Lower lobe of right lung (tissue), 2 donors: ENCODE measurements at regions not wholly inside any gene's neighbourhood (a gene's known extent, or its start where the extent isn't known, plus 50 kb on each side); places are given as distances from the start of the nearest gene placed in this dataset.

Experiments used
- ATAC-seq, 2 donors: fragments of 200-7000 bp; cut with Tn5 transposase; one replicate each; pipeline ENCODE4 v1.9.1; 2020 to 2022; ENCODE audit warnings: mild to moderate bottlenecking in 2 of 2, moderate library complexity in 2 of 2
- DNase-seq: peaks from one replicate; pipeline ENCODE4 v3.0.0-alpha.2; 2020
- H3K27ac ChIP-seq: fragments of 200-600 bp; one replicate; pipeline ENCODE4 v1.8.0; 2022
- H3K27me3 ChIP-seq: fragments of 200-600 bp; one replicate; pipeline ENCODE4 v1.8.0; 2022; ENCODE audit warnings: low read depth
- H3K36me3 ChIP-seq: fragments of 200-600 bp; one replicate; pipeline ENCODE4 v1.8.0; 2022; ENCODE audit warnings: mild to moderate bottlenecking
- H3K4me1 ChIP-seq: fragments of 200-600 bp; one replicate; pipeline ENCODE4 v1.8.0; 2022
- H3K4me3 ChIP-seq: fragments of 200-600 bp; one replicate; pipeline ENCODE4 v1.8.0; 2022; ENCODE audit warnings: mild to moderate bottlenecking
- H3K9me3 ChIP-seq: fragments of 200-600 bp; one replicate; pipeline ENCODE4 v1.8.0; 2022
- CTCF ChIP-seq: fragments of 200-600 bp; IDR thresholded peaks from one replicate; pipeline ENCODE4 v1.8.0; 2022; ENCODE audit warnings: antibody characterized with exemption, mild to moderate bottlenecking
- intact Hi-C: fragments of 100-400 bp; cut with DNase I; formaldehyde crosslinking; loops from one replicate; pipeline ENCODE4 v1.11.0; 2022
- donor health status: DM: no; HTN: yes; CAD: no; lungs with severe emphysema.

GRCh38 chr3:59473636-59474035, 423.8 kb upstream of the CFAP20DC start:
- no peak for DNase-seq
- ATAC-seq = no peak
- Histone ChIP-seq H3K9me3 (no peaks in the 10 kb centered on the region), H3K27me3 (no peaks in the 10 kb centered on the region), H3K4me1 (no peaks in the 10 kb centered on the region), H3K4me3 (no peak overlapping the region), H3K27ac (no peak overlapping the region), H3K36me3 (no peaks in the 10 kb centered on the region)
- no peak for TF ChIP-seq CTCF
- intact Hi-C loops = no loop called here

GRCh38 chr3:59472541-59472940, 422.7 kb upstream of the CFAP20DC start:
- Histone ChIP-seq H3K27ac (no peak overlapping the region), H3K27me3 (no peaks in the 10 kb centered on the region), H3K4me3 (no peak overlapping the region), H3K9me3 (no peaks in the 10 kb centered on the region), H3K36me3 (no peaks in the 10 kb centered on the region), H3K4me1 (no peaks in the 10 kb centered on the region)
- TF ChIP-seq CTCF = no peak
- intact Hi-C loops = no loop called here
- ATAC-seq = no peak
- DNase-seq = no peak

GRCh38 chr3:59469948-59470723, 420.3 kb upstream of the CFAP20DC start:
- no peak for ATAC-seq
- intact Hi-C loops = no loop called here
- Histone ChIP-seq H3K27me3 (no peaks in the 10 kb centered on the region), H3K4me1 (no peaks in the 10 kb centered on the region), H3K36me3 (no peaks in the 10 kb centered on the region), H3K4me3 (no peak overlapping the region), H3K9me3 (no peaks in the 10 kb centered on the region), H3K27ac (no peak overlapping the region)
- DNase-seq = no peak
- no peak for TF ChIP-seq CTCF

GRCh38 chr3:59467476-59467875, 417.7 kb upstream of the CFAP20DC start:
- Histone ChIP-seq H3K4me3 (no peak overlapping the region), H3K9me3 (no peaks in the 10 kb centered on the region), H3K27me3 (no peaks in the 10 kb centered on the region), H3K4me1 (no peaks in the 10 kb centered on the region), H3K27ac (no peak overlapping the region), H3K36me3 (no peaks in the 10 kb centered on the region)
- DNase-seq (no peak), ATAC-seq (no peak)
- intact Hi-C loops = no loop called here
- TF ChIP-seq CTCF = no peak

- Histone ChIP-seq H3K36me3 (no peaks in the 10 kb centered on the region), H3K27me3 (no peaks in the 10 kb centered on the region), H3K4me3 (no peak overlapping the region), H3K4me1 (no peaks in the 10 kb centered on the region), H3K27ac (no peak overlapping the region), H3K9me3 (no peaks in the 10 kb centered on the region)
- intact Hi-C loops = no loop called here
- ATAC-seq (no peak), DNase-seq (no peak)
- TF ChIP-seq CTCF = no peak
Observed at GRCh38 chr3:59464187-59464586, 414.4 kb upstream of the CFAP20DC start.
